ENCODE measurements at regions not wholly inside any gene's neighbourhood (a gene's known extent, or its start where the extent isn't known, plus 50 kb on each side); places are given as distances from the start of the nearest gene placed in this dataset.

- Histone ChIP-seq H3K36me3 (no peaks in the 10 kb centered on the region), H3K4me3 (ENCODE audit: low read depth, low read length) (no peak overlapping the region), H3K27me3 (no peaks in the 10 kb centered on the region), H3K4me1 (no peaks in the 10 kb centered on the region), H3K9me3 (no peaks in the 10 kb centered on the region)
- TF ChIP-seq, protein P1, sequence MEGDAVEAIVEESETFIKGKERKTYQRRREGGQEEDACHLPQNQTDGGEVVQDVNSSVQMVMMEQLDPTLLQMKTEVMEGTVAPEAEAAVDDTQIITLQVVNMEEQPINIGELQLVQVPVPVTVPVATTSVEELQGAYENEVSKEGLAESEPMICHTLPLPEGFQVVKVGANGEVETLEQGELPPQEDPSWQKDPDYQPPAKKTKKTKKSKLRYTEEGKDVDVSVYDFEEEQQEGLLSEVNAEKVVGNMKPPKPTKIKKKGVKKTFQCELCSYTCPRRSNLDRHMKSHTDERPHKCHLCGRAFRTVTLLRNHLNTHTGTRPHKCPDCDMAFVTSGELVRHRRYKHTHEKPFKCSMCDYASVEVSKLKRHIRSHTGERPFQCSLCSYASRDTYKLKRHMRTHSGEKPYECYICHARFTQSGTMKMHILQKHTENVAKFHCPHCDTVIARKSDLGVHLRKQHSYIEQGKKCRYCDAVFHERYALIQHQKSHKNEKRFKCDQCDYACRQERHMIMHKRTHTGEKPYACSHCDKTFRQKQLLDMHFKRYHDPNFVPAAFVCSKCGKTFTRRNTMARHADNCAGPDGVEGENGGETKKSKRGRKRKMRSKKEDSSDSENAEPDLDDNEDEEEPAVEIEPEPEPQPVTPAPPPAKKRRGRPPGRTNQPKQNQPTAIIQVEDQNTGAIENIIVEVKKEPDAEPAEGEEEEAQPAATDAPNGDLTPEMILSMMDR (IDR thresholded peaks at IDR 0.05; ENCODE audit: low read depth, low read length): no peak
- DNase-seq: no peak
Observed at GRCh38 chr1:30416221-30416820, 307.1 kb downstream of the MATN1 start.

- Histone ChIP-seq H3K4me1 (no peaks in the 10 kb centered on the region), H3K9me3 (no peaks in the 10 kb centered on the region), H3K4me3 (ENCODE audit: low read depth, low read length) (no peak overlapping the region), H3K36me3 (no peaks in the 10 kb centered on the region), H3K27me3 (no peaks in the 10 kb centered on the region)
- no peak for DNase-seq
- TF ChIP-seq, protein P1 (IDR thresholded peaks at IDR 0.05; ENCODE audit: low read depth, low read length): no peak
Observed at GRCh38 chr1:30415171-30415940, 308.0 kb downstream of the MATN1 start.

DNA sequence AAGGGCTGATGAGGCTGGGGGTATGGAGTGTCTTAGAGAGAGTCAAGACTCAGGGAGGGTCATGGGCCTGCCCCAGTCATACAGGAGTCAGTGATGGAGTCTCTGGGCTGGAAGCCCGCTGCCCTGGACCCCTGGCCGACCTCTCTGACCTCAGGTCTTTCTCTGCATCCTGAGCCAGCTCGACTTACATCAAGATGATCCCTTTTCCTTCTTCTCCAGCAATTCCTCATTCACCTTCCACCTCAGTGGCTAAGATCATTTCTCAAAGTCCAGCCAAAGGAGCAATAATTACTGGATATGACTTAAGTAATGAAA, 308.6 kb downstream of the MATN1 start:
- H3K9me3 ChIP-seq: no peaks in the 10 kb centered on the region
- TF ChIP-seq, protein P1 (IDR thresholded peaks at IDR 0.05; ENCODE audit: low read depth, low read length): no peak
- no peak overlapping the region for H3K4me3 ChIP-seq (ENCODE audit: low read depth, low read length)
- no peak for DNase-seq
- H3K27me3 ChIP-seq: no peaks in the 10 kb centered on the region
- H3K4me1 ChIP-seq: no peaks in the 10 kb centered on the region
- no peaks in the 10 kb centered on the region for H3K36me3 ChIP-seq

DNA sequence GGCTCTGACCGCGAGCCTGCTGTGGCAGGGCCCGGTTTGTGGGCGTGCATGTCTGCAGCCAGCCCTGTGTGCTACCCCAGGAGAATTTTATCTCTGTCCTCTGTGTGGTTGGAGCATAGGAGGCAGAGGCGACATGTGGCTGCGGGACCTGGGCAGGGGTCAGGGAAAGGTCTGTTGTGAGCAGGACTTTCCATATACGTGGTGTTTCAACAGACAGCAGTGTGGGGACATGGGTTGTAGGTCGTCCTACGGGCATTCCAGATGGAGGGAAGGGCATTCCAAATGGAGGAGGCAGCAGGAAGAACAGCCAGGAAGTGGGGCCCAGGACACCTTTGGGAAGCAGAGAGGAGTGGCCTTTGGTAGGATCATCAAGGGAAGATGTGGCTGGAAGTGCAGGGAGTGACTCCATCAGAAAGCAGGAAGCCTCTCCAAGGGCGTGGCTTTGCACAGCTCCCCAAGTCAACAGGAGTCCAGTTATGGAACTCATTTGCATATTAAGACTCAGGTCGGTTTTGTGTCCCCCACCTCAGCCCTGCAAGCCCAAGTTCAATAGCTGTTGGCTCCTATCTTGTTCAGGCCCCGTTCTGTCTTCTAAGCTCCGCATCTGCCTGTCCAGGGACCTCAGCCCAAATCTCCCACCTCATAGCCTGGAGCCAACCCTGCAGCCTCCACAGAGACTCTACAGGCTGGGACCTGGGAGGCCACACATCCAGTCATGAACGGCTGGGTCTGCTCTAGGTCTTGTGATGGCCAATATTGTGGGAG, 309.1 kb downstream of the MATN1 start:
- Histone ChIP-seq H3K4me1 (no peaks in the 10 kb centered on the region), H3K4me3 (ENCODE audit: low read depth, low read length) (no peak overlapping the region), H3K27me3 (no peaks in the 10 kb centered on the region; the same call in 1 of the 2 replicates), H3K36me3 (no peaks in the 10 kb centered on the region), H3K9me3 (no peaks in the 10 kb centered on the region)
- TF ChIP-seq, protein P1 (IDR thresholded peaks at IDR 0.05; ENCODE audit: low read depth, low read length): no peak
- no peak for DNase-seq

DNA sequence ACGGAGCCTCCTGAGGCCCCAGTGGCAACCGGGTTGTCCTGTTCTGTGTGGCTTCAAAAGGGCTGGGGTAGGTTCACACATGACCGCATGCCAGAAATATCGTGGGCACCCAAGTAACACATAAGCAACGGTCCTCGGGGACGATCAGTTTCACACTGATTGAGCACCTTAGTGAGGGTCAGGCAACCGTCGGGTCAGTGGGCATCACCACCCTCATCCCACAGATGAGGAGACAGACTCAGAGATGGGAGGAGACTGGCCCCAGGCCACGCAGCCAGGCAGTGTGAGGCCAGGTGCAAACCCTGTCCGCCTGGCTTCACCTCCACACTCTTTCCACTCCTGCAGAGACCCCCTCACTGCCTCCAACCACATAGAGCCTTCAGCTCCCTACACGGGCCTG, 309.8 kb downstream of the MATN1 start:
- no peaks in the 10 kb centered on the region for H3K36me3 ChIP-seq
- no peaks in the 10 kb centered on the region for H3K9me3 ChIP-seq
- H3K27me3 ChIP-seq: no peaks in the 10 kb centered on the region; the same call in 1 of the 2 replicates
- no peak for DNase-seq
- no peak overlapping the region for H3K4me3 ChIP-seq (ENCODE audit: low read depth, low read length)
- H3K4me1 ChIP-seq: no peaks in the 10 kb centered on the region
- TF ChIP-seq, protein P1 (IDR thresholded peaks at IDR 0.05; ENCODE audit: low read depth, low read length): no peak

- TF ChIP-seq, protein P1 (IDR thresholded peaks at IDR 0.05; ENCODE audit: low read depth, low read length): no peak
- H3K4me1 ChIP-seq: peaks cover 2% of the 10 kb centered on the region
- no peak overlapping the region for H3K4me3 ChIP-seq (ENCODE audit: low read depth, low read length)
- no peaks in the 10 kb centered on the region; the same call in 1 of the 2 replicates for H3K27me3 ChIP-seq
- DNase-seq: no peak
- H3K9me3 ChIP-seq: no peaks in the 10 kb centered on the region
- no peaks in the 10 kb centered on the region for H3K36me3 ChIP-seq
Observed at GRCh38 chr1:30413111-30413440, 310.3 kb downstream of the MATN1 start.
